HG03025 (cell line): ENCODE measurements at regions not wholly inside any gene's neighbourhood (a gene's known extent, or its start where the extent isn't known, plus 50 kb on each side); places are given as distances from the start of the nearest gene placed in this dataset.
"Not testable (repeated sequence)": the region's sequence is repeated elsewhere in the genome, so short reads cannot be mapped to it uniquely, and the experiment has no call there.

Experiments
- ATAC-seq: cut with Tn5 transposase; IDR thresholded peaks from one replicate; pipeline ENCODE4 v1.9.1; 2021; ENCODE audit warnings: mild to moderate bottlenecking, moderate library complexity; ENCODE audit not compliant: unreplicated experiment, low FRiP score

DNA sequence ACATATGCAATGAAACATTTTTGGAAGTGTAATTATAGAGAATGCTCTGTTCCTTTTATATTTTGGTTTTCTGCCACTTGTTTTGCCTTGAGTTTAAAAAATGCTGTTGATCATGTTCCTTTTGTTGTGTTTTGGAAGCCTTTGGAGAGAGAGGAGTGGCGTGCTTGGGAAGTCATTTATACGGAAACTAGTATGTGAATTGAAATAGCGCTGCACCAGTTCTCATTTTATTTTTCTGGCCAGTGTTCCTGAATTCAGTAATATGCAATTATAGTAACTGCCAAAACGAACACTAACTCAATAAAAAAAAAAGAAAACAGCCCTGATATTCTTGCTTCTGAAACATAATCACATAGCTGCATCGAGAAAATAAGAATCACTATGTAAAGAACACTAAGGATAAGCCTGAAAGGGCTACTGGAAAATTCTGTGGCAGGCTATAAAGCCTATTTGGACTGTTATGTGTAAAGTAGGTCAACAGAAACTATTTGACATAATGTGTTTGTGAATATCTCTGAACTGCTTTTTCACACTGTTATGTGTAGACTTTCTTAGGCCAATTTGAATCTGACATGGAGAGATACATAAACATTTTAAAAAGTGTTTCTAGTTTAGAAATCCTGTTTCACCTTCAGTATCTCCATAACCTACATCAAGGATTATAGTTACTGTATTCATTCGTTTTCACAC, 742.0 kb downstream of the KCNT2 start:
- ATAC-seq = no peak

DNA sequence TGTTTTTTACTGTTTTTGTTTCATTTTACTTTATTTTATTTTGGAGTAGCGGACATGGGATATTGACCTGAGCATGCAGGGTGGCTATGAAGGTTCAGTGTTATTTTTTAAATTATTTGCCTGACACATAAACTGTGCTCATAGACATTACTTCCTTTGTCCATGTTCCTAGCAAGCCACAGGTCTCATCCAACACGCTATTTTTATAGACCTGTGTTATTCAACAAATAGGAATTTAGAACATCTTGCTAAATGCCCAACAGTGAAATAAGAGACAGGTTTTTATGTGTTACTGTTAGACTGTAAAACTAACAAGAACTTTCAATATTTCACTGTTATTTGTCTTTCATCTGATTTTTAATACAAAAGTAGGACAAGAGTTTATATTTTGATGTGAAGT, 756.4 kb downstream of the KCNT2 start:
- ATAC-seq = no peak

DNA sequence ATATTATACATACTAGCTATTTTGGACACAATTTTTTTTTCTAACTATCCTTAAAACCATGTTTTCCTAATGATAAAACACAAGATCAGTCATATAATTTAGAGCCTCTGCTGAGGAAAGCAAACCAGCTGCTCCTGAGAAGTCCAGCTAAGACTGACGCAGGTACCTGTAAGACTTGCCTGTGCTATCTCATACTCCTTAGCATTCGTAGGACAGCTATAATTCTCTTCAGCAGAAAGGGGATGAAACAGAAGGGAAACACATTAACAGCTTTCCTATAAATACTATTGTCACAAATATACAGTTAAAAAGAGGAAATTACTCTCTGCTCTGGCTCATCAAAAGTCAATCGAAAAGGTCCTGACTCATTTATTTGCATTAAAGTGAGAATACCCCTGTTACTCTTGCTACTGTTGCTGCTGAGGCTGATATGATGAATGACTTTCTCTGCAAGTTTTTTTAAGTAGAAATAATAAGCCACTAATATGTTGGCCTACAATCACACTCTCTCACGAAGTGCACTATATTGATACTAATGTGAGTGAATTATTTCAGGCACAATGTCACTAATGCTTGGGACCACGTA, 757.1 kb downstream of the KCNT2 start:
- ATAC-seq = no peak

DNA sequence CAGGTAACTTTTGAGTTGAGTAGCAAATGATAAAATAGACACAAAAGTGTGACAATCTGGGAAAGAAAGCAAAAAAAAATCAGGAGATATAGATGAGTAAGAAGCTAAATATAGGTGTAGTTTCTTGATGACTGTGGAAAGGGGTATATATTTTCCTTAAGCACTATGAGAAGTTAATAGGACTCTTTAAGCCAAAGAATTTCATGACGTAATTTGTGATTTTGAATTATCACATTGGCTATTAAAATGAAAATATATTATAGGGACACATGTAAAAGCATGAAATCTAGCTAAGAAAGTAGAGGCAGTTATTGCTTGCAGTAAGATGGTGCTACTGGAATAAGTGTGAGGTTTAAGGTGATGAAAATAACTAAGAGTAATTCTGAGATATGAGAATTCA, 759.1 kb downstream of the KCNT2 start:
- ATAC-seq = no peak

DNA sequence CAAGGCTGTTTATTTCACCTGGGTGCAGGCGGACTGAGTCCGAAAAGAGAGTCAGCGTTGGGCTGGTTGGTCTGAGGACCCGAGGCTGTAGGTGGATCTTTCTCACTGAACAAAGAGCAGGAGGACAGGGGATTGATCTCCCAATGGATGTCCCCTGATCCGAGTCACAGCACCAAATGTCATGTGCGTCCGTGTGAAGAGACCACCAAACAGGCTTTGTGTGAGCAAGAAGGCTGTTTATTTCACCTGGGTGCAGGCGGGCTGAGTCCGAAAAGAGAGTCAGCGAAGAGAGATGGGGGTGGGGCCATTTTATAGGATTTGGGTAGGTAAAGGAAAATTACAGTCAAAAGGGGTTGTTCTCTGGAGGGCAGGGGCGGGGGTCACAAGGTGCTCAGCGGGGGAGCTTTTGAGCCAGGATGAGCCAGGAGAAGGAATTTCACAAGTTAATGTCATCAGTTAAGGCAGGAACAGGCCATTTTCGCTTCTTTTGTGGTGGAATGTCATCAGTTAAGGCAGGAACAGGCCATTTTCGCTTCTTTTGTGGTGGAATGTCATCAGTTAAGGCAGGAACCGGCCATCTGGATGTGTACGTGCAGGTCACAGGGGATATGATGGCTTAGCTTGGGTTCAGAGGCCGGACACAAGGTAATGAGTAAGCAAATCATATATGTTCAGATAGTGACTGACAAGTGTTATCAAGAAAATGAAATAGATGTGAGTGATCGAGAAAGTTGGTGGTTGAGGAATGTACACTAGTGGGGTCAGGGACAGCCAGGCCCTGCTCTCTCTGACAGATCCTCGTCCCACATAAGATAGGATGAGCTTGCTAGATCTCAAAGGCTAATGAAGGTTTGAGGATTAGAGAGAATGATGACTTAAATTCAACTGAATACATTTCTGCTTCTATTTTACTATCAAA, 760.0 kb downstream of the KCNT2 start:
- ATAC-seq = not testable (repeated sequence)

DNA sequence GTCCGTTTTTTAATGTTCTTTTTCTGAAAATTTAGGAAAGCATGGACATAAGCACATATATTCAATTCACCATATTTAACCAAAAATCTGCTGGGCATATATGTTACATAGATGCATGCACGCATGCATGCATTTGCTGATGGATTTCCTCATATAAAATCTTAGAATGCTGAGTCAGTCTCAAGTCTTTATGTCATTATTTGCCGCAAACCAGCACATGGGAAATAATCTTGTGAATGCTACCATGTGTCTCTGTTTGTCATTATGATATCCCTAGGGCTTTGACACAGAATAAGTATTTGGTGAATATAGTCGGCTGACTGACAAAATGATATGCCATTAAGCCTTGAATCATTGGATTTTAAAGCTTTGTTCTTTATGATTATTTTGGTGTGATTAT, 776.5 kb downstream of the KCNT2 start:
- ATAC-seq = no peak

DNA sequence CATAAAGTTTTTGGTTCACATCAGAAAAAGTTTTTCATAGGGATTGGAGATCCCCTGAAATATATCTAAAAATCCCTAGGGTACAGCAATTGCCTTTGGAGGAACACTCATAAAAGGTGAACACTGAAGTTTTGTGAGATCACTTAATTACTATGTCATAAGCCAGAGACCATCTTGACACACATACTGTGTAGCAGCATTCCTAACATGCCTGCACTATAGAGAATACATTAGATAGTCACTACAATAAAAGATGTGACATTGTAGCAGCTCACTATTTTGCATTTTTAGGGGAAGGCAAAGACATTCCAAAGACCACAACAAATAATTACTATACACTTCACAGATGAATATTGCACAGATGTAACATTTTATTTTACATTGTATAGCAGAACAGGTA, 779.9 kb downstream of the KCNT2 start:
- no peak for ATAC-seq

DNA sequence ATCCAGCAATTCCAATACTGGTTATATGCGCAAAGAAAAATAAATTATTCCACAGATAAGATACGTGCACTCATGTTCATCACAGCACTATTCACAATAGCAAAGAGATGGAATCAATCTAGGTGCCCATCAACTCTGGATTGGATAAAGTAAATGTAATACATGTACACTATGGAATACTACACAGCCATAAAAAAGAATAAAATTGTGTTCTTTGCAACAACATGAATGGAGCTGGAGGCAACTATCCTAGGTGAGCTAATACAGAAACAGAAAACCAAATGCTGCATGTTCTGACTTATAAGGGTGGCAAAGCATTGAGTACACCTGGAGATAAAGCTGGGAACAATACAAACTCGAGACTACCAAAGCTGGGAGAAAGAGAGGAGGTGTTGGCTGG, 787.3 kb downstream of the KCNT2 start:
- ATAC-seq = no peak

DNA sequence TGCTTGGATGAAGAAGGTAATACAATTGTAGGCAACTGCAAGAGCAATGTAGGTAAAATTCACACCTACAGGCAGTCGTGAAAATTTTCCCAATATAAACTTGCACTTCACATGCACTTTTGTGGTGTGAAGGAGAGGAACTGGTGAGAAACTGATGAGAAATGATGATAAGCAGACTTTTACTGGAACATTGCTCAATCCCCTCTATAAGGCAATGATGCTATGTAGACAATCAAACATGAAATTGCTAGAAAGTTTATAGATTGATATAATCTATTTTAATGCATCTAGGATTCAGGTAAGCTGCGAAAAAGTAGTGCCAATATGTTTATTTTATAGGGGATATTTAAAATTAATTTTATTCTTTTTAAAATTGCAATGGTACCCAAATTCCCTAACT, 802.2 kb downstream of the KCNT2 start:
- ATAC-seq = no peak

DNA sequence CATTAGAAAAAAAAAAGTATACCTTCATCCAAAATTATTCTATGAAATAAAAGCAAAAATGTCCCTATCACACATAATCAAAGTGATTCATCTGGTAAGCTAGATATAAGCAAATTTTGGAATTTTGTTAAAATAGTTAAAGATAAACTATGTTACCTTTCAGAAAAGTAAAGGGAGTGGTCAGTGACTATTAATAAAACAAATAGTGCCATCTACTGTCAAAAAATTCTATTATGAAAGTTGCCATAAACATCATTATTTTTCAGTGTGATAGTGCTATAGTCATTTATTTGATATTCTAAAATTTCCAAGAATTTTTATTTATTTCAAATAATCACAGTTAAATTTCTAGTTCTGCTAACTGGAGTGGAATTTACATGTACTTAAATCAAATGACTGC, 803.7 kb downstream of the KCNT2 start:
- no peak for ATAC-seq

DNA sequence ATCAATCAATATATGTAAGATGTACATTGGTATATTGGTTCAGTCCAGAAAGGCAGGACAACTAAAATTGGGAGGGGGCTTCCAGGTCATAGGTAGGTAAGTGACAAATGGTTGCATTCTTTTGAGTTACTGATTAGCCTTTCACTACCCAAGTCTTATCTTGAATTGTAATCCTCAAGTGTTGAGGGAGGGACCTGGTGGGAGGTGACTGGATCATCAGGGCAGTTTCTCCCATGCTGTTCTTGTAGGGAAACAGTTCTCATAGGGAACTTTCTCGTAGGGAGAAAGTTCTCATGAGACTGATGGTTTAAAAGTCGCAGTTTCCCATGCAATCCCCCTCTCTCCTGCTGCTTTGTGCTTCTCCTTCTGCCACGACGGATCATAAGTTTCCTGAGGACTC, 809.2 kb downstream of the KCNT2 start:
- ATAC-seq = no peak

DNA sequence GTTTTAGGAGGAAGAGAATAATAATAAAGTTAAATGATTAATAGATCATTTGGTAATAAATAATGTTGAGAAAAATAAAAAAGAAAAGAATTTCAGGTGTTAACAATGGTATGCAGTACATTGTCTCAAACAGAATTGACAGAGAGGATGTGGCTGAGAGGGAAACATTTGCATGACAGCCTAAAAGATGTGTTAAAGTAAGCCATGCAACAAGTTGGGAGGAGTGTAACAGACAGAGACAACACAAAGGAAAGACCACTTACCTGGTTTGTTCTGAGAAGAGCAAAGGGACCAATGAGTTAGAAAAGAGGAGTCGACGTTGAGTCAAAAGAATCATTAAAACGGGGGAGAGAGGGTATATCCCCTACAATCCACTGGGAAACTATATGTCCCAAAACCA, 814.0 kb downstream of the KCNT2 start:
- no peak for ATAC-seq

DNA sequence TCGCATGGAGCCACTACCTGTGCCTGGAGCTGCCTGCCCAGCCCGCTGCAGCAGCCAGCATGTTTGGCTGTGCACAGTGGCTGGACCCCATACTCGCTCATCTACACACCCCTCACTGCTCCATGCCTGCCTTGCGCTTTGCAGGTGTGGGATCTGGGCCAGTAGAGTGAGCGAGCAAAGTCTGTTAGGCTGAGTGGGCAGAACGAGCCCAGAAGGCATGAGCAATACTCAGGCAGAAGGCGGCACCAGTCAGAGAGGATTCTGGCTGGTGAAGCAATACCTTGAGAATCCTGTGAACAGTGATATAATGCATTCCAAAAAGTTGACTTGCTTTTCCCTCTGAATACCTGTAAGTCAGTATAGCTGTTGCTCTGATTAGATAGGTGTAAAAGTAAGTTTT, 816.4 kb downstream of the KCNT2 start:
- no peak for ATAC-seq

DNA sequence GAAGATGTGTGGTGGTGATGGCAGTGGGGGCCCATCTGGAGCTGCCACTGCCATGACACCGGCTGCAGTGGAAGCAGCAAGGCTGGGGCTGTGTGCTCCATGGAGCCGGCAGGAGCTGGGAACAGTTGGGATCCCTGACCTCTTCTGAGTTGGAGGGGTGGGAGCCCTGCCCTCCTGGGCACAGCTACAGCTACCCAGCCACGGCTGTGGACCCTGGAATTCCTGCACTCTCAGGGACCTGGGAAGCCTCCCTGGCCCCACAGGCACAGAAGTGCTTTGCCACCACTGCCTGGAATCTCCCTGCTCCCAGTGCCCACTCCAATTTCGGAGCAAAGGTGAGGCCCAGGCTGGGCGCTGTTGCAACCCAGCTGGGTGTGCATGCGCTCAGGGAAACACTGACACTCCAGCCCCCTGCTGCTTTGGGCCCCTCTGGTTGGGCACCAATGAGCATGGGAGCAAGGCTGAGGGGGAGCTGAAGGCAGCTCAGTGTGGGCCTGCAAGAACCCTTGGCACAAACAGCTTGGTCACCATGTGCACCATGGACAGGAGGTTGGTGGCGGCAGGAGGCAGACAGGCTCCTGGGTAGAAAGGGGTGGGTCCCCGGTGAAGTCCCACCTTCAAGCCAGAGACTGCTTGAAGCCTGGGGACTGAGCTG, 817.6 kb downstream of the KCNT2 start:
- ATAC-seq = no peak

DNA sequence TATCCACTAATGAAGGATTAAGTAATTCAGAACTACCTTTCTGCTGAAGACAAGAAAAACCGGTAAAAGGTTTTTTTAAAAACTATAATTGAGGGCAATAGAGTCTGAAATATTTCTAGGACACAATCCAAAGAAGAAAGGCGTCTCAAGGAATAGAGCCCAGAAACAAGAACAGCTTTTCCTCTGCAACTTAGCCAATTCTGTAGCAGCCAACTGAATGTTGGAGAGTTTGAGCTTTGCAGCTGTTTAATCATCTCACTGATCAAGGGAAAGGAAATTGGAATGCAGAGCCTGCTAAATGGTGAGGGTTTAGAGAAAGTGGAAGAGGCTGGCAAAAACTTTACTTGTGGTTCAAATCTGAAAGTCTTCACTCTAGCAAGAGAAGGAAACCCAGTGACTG, 818.9 kb downstream of the KCNT2 start:
- no peak for ATAC-seq

DNA sequence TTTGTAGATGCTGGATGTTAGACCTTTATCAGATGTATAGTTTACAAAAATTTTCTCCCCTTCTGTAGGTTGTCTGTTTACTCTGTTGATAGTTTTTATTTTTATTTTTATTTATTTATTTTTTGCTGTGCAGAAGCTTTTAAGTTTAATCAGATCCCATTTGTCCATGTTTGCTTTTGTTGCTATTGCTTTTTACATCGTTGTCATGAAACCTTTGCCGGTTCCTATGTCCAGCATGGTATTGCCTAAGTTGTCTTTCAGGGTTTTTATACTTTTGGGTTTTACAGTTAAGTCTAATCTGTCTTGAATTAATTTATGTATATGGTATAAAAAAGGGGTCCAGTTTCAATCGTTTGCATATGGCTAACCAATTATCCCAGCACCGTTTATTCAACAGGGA, 819.5 kb downstream of the KCNT2 start:
- ATAC-seq = no peak

DNA sequence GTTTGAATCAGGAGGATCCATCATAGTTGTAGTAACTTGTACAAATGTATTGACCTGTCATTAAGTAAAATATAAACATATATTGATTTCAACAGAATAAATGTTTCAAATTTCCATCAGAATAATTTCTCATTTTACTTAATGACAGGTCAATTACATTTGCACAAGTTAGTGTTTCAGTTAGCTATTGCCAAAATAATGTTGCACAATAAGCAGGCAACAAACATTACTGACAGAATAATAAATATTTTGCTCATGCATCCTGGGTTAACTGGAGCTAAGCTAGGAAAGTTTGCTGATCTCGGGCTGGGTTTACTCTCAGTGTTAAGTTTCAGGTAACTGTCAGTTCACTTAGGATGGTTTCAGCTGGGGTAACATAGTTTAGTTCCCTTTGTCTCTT, 822.4 kb downstream of the KCNT2 start:
- no peak for ATAC-seq

DNA sequence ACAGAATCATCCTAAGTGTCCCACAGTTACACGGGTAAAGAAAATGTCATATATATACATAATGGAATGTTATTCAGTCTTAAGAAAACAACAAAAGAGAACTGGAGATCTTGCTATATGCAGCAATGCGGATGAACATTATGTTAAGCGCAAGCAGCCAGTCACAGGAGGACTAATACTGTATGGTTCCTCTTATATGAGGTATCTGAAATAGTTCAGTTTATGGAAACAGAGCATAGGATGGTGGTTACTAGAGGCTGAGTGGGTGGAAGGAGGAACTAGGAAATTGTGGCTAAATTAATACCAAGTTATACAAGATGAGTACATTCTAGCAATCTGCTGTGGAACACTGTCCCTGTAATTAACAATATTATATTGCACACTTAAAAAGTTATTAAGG, 834.3 kb downstream of the KCNT2 start:
- ATAC-seq = no peak

DNA sequence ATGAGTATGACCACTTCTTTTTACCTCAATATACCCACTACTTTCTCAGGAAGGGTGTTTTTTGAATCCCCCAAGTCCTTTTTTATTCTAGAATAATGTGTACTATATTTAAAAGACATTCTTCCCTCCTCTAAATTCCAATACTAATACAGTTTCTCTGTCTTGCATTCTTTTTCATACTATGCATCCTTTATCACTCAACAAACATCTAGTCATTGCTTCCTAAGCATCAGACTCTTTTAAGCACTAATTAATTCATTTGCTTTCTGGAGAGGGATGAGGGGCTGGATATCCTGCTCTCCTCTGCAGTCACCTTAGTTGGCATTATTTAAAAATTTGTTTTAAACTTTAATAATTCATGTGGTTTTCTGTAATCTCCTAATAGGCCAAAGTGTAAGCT, 838.8 kb downstream of the KCNT2 start:
- ATAC-seq = no peak

DNA sequence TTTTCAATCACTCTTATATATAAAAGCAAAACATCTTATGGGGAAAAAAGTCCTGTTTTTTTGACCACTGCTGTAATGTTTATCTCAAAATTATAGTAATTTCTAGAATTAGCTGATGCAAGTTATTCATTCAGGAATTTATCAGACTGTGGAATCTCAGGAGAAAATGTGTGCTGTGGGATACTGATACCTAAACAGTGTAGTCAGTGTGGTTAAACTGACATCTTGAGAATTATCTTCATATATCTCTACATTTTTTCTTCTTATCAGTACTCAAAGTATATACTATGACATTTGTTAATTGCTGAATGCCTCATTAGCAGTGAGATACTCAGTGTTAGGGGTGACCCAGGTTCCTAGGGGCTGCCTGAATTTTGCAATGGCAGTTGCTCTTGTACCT, 839.3 kb downstream of the KCNT2 start:
- no peak for ATAC-seq

DNA sequence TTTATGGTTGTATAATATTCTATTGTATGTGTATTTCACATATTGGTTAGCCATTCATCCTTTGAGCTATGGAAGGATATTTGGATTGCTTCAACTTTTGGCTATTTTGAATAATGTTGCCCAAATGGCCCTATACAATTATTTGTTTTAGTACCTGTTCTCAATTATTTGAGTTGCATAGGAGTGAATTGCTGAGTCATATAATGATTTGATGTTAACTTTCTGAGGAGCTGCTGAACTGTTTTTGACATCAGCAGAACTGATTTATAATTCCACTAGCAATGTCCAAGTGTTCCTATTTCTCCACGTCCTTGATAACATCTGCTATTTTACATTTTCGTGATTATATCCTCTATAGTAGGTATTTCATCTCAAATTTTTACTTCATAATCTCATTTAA, 839.9 kb downstream of the KCNT2 start:
- ATAC-seq = no peak
